Hematopoietic multipotent progenitor cell treated with erythropoietin and hydrocortisone succinate and interleukin-3 and kit ligand, for 4 days (in vitro differentiated cells): ENCODE measurements at regions not wholly inside any gene's neighbourhood (a gene's known extent, or its start where the extent isn't known, plus 50 kb on each side); places are given as distances from the start of the nearest gene placed in this dataset.
A peak's percentile ranks its signal among the peaks of the same experiment; 100 is the strongest.
"Not testable (repeated sequence)": the region's sequence is repeated elsewhere in the genome, so short reads cannot be mapped to it uniquely, and the experiment has no call there.

Experiments used
- DNase-seq: peaks from one replicate; pipeline ENCODE4 v3.0.0-alpha.2; 2015

DNA sequence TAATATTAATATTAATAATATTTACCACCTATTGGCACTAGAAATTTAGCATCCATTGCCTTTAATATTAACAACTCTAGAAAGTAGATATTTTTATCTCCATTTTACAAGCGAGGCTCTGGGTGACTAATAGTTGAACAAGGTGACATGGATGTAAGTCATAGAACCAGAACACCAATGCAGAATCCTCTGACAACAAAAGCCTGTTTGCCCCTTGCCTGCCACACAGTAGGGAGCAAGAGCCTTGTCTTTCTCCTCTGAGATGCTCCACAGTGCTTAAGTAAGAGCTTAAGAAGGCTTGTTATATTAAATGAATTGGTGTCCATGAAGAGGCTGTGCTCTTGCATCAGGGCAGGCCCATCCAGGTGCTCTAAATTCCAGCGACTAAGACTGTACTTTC, 51.2 kb upstream of the LBX1 start:
- no peak for DNase-seq

DNA sequence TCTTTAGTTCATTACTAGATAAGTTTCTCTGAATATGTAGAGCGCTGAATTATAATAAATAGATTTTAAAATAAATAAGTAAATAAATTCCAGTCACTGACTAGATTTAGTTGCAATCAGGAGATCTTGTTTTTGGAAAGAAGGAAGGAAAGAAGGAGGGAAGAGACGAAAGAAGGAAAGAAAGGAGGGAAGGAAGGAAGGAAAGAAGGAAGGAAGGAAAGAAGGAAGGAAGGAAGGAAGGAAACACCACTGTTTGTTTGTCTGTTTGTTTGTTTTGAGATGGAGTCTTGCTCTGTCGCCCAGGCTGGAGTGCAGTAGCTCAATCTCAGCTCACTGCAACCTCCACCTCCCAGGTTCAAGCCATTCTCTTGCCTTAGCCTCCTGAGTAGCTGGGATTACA, 51.7 kb upstream of the LBX1 start:
- DNase-seq, result not testable (repeated sequence)

DNA sequence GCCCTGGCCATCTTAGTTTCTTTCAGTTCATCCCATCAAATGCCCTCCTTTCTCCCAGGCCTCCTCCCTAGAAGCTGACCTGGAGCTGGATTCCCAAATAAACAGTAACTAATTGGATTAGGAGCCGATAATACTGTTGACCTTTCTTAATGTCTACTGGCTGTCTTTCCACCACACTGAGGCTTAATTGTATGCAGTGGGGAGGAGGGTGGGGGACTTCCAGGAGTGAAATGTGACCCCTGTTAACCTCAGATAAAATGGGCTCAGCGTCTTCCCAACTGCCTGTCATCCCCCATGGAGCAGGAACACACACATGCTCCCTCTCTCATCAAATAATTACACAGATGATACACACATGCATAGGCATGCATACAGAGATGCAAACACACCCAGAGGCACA, 53.7 kb upstream of the LBX1 start:
- DNase-seq, result no peak

- DNase-seq, result no peak
These were observed 54.5 kb upstream of the LBX1 start for GRCh38 chr10:101283762-101284100.

GRCh38 chr10:101284101-101284743, 55.0 kb upstream of the LBX1 start:
- no peak for DNase-seq

DNA sequence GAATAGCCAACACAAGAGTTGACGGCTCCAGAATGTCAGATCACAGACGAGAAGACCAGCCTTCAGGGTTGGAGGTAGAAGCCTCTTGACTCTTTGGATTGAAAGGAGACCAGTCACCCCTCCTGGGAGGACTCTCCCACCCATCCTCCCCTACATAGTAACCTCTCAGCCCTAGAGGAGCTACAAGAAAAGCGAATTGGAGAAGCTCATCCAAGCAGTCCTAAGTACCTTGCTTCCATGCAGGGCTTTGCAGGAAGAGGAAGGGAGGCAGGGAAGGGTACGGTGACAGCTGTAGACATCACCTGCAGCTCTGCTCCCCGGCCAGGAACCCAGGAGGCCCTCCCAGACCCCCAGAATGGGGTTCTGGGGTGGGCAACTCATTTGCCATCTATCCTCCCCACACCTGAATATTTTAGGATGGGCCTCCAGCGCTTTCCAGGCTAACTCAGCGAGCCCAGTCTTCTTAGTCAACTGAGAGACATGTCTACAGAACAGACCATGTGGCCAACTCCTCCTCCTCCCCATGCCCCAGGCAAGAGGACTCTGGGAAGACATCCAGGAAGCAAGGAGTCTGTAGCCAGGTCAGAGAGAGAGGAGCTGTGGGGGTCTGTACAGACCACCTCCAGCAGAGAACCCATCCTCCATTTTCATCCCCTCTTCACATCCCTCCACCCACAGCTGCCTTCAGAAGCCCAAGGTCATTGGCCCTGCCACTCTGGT, 55.6 kb upstream of the LBX1 start:
- no peak for DNase-seq

GRCh38 chr10:101285519-101286070, 56.3 kb upstream of the LBX1 start:
- DNase-seq, result no peak

DNA sequence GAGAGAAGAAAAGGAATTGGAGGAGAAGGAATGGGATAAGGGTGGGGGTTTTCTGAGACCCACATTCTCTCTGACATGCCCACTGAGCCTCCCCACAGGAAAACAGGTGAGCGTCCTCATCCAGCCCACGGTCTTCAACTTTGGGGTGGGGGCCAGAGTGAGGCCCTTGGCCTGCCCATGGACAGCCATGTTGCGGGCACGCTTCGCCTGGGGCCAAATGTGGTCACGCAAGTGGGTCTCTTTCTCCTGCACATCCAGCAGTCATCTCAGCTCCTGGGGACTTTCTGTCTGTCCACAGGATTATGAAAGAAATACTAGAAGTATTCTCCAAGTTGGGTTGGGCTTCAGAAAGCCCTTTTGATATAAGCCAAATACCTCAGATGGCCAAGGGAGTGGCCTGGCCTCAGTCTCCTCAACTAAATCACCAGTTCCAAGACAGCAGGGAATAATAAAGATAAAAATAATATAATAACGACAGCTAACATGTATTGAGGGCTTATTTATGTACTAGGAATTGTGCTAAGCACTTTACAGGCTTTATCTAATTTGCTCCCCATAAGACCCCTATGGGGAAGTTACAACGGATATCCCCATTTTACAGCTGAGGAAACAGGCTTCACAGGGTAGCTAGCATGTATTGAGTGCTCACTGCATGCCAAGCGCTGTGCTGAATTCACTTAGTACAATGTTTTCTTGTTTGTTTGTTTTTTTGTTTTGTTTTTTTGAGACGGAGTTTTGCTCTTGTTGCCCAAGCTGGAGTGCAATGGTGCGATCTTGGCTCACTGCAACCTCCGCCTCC, 57.2 kb upstream of the LBX1 start:
- DNase-seq, result no peak

GRCh38 chr10:101287183-101287996, 58.1 kb upstream of the LBX1 start:
- no peak for DNase-seq

- DNase-seq, result peak; percentile 45
These were observed 58.9 kb upstream of the LBX1 start for GRCh38 chr10:101287997-101288635.

DNA sequence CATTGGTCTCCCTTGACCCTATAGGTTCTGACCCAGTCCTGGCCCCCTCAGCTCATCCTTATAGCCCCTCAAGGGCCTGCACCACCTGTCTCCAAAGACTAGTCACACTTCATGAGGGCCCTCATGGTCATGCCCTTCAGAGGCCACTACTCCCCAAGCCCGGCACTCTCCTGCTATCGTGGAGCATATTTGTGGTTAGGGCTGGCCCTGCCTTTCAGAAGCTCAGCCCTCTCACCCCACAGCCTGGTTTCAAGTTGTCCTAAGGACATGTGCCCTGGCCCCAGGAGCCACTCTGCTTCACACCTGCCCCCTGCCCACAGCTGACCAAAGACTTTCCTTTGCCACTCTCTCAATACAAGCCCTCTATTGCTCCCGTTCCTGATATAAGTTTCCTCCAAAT, 60.3 kb upstream of the LBX1 start:
- DNase-seq, result no peak

- no peak for DNase-seq
These were observed 61.2 kb upstream of the LBX1 start for GRCh38 chr10:101290431-101290830.

DNA sequence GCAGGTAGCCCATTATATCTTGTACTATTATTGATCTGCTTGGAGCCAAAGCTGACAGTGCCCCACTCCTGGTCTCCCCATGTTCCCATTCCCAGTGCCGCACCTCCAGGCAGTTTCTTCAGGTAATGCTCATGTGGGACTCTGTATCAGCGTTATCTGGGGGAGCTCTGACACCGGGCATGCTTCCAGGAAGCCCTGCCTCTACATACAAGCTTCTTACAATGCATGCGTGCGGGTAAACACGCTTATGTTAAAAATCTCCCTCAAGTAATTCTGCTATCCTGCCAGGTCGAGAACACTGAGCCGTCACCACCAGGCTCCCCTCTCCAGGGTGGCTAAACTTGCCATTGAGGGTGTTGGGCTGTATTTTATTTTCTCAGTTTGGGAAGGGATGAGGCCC, 61.6 kb upstream of the LBX1 start:
- no peak for DNase-seq

- DNase-seq, result peak; percentile 76
These were observed 62.3 kb upstream of the LBX1 start for GRCh38 chr10:101291331-101292193.

DNA sequence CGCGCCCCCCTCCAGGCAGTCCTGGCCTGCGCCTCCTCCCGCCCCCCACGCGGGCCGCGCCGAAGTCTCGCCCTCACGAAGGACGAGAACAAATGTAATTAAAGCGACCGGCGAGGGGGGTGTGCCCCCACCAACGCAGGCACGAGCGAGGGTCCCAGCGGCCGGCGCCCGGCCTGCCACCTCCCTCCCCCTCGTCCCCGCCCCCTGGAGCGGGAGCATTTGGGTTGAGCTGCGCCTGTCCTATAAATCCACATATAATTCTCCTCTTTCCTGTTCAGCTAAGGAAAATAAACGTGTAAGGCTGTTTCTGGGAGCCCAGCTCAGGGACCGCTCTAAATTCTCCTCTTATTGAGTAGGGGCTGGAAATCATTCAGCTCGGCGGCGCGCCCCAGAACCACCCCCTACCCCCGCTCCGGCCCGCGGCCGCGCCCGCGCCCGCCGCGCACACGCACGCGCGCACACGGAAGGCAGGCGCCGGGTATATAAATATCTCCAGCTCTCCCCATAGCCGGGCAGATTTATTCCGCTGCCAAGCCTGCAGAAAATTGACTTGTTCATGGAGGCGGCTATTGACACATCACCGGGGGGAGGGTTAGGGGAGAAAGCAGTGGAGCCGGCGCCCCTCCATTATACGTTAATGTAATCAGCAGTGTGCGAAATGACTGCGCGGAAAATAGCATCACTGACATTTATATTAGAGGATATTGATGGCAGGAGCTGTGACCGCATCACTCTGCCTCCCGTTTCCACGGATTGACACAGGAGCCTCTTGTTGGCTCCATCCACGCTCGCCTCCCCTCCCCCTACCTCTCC, 61.6 kb upstream of the BTRC start:
- peak; percentile 23 for DNase-seq

- DNase-seq, result no peak
These were observed 60.8 kb upstream of the BTRC start for GRCh38 chr10:101293007-101293723.

DNA sequence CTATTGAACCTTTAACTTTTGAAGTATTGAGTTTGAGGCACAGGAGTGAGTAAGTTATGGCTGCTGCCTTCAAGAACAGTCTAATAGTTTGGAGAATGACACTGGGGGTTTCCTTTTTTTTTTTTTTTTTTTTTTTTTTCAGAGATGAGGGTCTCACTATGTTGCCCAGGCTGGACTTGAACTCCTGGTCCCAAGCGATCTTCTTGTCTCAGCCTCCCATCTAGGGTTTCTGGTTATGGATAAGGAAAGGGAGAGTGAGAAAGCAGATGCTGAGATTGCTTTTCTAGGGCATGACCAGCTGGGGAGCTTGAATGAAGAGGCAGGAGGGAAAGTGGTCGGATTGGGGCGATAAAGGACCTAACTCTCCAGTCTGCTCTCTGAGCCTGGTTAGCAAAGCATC, 59.9 kb upstream of the BTRC start:
- DNase-seq, result no peak

DNA sequence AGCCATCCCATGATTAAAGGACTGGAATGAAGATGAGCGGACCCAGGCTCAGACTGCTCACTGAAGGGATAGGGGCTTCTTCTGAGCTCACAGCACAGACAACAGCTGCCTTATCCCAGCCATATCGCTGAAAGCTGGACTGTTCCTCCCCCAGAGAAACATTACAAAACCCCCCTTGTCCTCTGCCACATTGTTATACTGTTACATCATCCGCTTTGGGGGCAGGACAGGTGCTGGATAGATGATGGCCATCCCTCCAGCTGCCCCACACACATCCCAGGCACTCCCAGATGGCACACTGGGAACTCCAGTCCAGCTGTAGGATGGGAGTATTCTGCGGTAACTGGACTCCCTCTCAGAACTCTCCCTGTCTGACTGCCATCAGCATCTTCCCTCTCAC, 58.7 kb upstream of the BTRC start:
- DNase-seq, result no peak

- DNase-seq, result peak; percentile 69
These were observed 56.0 kb upstream of the BTRC start for GRCh38 chr10:101297901-101298486.
